Testis (tissue), 2 donors: ENCODE measurements at regions not wholly inside any gene's neighbourhood (a gene's known extent, or its start where the extent isn't known, plus 50 kb on each side); places are given as distances from the start of the nearest gene placed in this dataset.
"Not testable (repeated sequence)": the region's sequence is repeated elsewhere in the genome, so short reads cannot be mapped to it uniquely, and the experiment has no call there.

Experiments
- DNase-seq: peaks from one replicate; pipeline ENCODE4 v3.0.0-alpha.2; 2019
- H3K27ac ChIP-seq, 2 donors: fragments of 200-600 bp; sonication (generic); one replicate each; pipeline ENCODE4 v1.5.1; 2019
- H3K27me3 ChIP-seq: fragments of 200-600 bp; sonication (generic); one replicate; pipeline ENCODE4 v1.5.1; 2019
- H3K36me3 ChIP-seq: fragments of 200-600 bp; sonication (generic); one replicate; pipeline ENCODE4 v1.5.1; 2017; ENCODE audit warnings: low read depth; ENCODE audit errors: missing control alignments
- H3K4me1 ChIP-seq: fragments of 200-600 bp; sonication (generic); one replicate; pipeline ENCODE4 v1.5.1; 2019
- H3K4me3 ChIP-seq, 2 donors: fragments of 200-600 bp; sonication (generic); one replicate each; pipeline ENCODE4 v1.5.1; 2017 to 2019
- H3K9me3 ChIP-seq: fragments of 200-600 bp; sonication (generic); one replicate; pipeline ENCODE4 v1.5.1; 2017
- CTCF ChIP-seq, 3 experiments: fragments of 450-650 bp in 2 of 3; fragments of 200-600 bp in 1 of 3; sonication (generic) in 1 of 3; IDR thresholded peaks; one replicate each; pipeline ENCODE4 v1.5.1; 2016 to 2019; ENCODE audit warnings: antibody characterized with exemption in 3 of 3, mild to moderate bottlenecking in 2 of 3, moderate library complexity in 1 of 3
- POLR2A ChIP-seq: fragments of 450-650 bp; IDR thresholded peaks from one replicate; pipeline ENCODE4 v1.6.1; 2017; ENCODE audit warnings: antibody characterized with exemption, mild to moderate bottlenecking, moderate library complexity
- WGBS, 2 donors: methylation state at CpG; one replicate each; pipeline ENCODE4 v1.1.5; 2018; 5-methylcytosine and 5-hydroxymethylcytosine counted together
- intact Hi-C: fragments of 100-400 bp; cut with DNase I; formaldehyde crosslinking; loops from one replicate; pipeline ENCODE4 v1.15.1; 2023; ENCODE audit warnings: low total_unique reads

- Histone ChIP-seq H3K36me3 (no peaks in the 10 kb centered on the region), H3K27ac (no peak overlapping the region), H3K4me3 (no peak overlapping the region), H3K4me1 (peaks cover 20% of the 10 kb centered on the region), H3K9me3 (no peaks in the 10 kb centered on the region), H3K27me3 (no peaks in the 10 kb centered on the region)
- intact Hi-C loops = no loop called here
- TF ChIP-seq CTCF (IDR thresholded peaks at IDR 0.05) = no peak
- TF ChIP-seq POLR2A = no peak
- DNase-seq = no peak
- WGBS, 2 donors = 100% methylated on average over 1 of the region's 1 CpG
Observed at GRCh38 chr12:46515829-46516228, 143.3 kb upstream of the SLC38A2 start.

- no peak for DNase-seq
- no peaks in the 10 kb centered on the region for H3K9me3 ChIP-seq
- H3K27me3 ChIP-seq = no peaks in the 10 kb centered on the region
- no peak overlapping the region for H3K4me3 ChIP-seq
- 100% methylated on average over 2 of the region's 2 CpGs for WGBS, 2 donors
- H3K27ac ChIP-seq = no peak overlapping the region
- TF ChIP-seq POLR2A = no peak
- TF ChIP-seq CTCF (IDR thresholded peaks at IDR 0.05) = no peak
- intact Hi-C loops = no loop called here
- H3K4me1 ChIP-seq = peaks cover 16% of the 10 kb centered on the region
- H3K36me3 ChIP-seq = no peaks in the 10 kb centered on the region
Observed at GRCh38 chr12:46514886-46515285, 142.3 kb upstream of the SLC38A2 start.

GRCh38 chr12:46510257-46510656 is 137.7 kb upstream of the SLC38A2 start:
- H3K27ac ChIP-seq, intact Hi-C loops, H3K4me1 ChIP-seq, H3K36me3 ChIP-seq, H3K4me3 ChIP-seq, DNase-seq, H3K9me3 ChIP-seq, H3K27me3 ChIP-seq: not testable (repeated sequence)

GRCh38 chr12:46509135-46509534 is 136.6 kb upstream of the SLC38A2 start:
- no peaks in the 10 kb centered on the region for H3K27me3 ChIP-seq
- no peak overlapping the region for H3K27ac ChIP-seq
- intact Hi-C loops = no loop called here
- no peaks in the 10 kb centered on the region for H3K9me3 ChIP-seq
- TF ChIP-seq CTCF (IDR thresholded peaks at IDR 0.05) (no peak), POLR2A (no peak)
- WGBS, 2 donors = 43 to 62% methylated on average over 1 of the region's 1 CpG
- no peaks in the 10 kb centered on the region for H3K4me1 ChIP-seq
- H3K4me3 ChIP-seq = no peak overlapping the region
- DNase-seq = no peak
- no peaks in the 10 kb centered on the region for H3K36me3 ChIP-seq

GRCh38 chr12:46508651-46509050 is 136.1 kb upstream of the SLC38A2 start:
- no peak for DNase-seq
- Histone ChIP-seq H3K27me3 (no peaks in the 10 kb centered on the region), H3K27ac (no peak overlapping the region), H3K36me3 (no peaks in the 10 kb centered on the region), H3K4me1 (no peaks in the 10 kb centered on the region), H3K9me3 (no peaks in the 10 kb centered on the region), H3K4me3 (no peak overlapping the region)
- intact Hi-C loops = no loop called here
- 91 to 96% methylated on average over 6 of the region's 6 CpGs for WGBS, 2 donors
- TF ChIP-seq CTCF (IDR thresholded peaks at IDR 0.05) = no peak
- TF ChIP-seq POLR2A = no peak
